HG03196 (cell line): ENCODE measurements at regions not wholly inside any gene's neighbourhood (a gene's known extent, or its start where the extent isn't known, plus 50 kb on each side); places are given as distances from the start of the nearest gene placed in this dataset.

Experiments used
- ATAC-seq: cut with Tn5 transposase; IDR thresholded peaks from one replicate; pipeline ENCODE4 v1.9.1; 2021; ENCODE audit not compliant: unreplicated experiment

DNA sequence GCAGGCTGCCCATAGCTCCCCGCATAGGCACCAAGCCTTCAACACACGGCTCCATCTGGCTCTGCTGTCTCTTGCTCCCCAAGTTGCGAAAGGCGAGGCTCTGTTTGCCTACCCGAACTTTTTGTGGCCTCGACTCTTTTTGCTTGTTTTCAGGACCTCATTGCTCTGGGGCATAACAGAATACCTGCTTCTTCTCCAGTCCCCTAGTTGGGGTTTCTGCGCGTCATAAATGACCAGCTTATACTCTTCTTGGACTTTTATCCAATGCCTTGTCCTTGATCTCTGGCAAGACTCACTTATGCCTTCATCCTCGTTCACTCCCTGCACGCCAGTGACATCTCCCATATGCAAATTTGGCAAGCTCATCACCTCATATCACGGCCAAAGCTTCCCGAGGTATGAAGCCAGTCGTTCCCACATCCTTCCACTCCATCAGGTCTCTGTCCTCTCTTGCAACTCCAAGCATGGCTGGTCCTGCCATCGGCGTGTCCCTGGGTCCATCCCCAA, 238.8 kb upstream of the ADAMTS16 start:
- ATAC-seq = no peak

DNA sequence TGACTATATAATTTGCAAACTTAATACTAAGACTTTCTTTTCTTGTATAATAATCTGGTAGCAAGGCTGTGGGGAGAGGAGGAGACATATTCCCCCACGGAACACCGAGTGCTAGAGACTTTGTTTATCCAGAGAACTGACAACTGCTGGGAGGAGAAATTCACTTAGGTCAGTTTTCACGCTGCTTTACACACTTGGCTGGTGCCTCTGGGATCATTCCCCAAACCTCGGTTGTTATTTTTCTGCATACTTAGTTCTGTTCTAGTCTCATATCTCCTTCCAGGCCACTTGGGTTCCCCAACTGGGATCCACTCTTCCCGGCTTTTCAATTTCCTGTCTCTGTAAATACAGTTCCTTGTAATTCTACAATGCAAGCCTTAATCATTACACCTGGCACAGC, 238.2 kb upstream of the ADAMTS16 start:
- no peak for ATAC-seq

DNA sequence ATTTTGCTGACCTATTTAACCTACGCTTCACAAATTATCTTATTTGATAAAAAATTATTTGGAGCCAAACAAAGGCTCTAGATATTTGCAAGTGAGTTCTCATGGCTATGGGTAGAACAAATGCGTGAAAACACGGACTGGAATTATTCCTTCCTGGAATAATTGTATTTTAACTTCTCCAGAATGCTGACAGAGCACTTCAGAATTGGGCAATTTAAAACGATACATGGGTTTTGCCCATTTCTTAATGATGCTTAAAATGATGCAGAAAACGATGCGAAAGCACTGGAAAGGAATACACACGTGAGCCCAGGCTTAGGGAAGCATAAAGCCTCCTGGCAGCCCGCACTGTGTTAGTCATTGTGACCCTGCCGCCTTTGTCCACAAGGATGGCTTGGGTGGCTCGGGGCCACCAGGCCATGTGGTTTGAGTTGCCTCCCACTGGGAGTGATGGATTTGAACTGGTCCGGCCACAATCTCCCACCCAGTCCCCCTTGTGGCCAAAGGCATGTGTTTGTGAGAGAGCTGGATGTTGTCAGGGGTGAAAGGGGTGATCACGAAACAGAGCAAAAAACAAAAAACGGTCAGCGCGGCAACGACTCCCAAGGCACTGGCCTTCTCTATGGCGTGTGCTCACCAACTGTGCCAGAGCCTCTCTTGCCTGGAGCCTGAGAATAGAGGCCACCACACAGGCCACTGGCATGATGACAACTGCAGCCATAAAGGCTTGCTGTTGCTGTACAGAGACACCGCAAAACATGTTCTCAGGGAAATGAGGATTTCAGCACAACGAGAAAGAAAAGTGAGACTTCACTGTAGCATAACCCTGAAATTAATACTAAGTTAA, 234.2 kb upstream of the ADAMTS16 start:
- no peak for ATAC-seq

DNA sequence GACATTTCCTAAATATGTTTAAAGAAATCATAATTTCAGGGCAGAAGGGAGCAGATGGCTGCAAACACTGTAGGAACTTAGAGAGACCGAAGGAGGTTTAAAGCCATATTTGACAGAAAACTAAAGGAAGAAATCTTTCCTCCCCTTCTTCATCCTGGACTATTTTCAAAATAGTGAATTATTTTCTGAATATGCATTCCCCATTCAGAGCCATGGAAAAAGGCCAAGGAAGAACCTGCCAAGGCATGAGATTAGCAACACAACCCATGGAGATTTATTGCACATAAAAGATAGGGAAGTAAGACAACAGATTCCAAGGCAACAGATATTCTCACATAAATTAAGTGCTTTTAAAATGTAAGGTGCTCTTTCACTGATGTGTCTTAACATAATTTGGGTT, 233.3 kb upstream of the ADAMTS16 start:
- no peak for ATAC-seq

DNA sequence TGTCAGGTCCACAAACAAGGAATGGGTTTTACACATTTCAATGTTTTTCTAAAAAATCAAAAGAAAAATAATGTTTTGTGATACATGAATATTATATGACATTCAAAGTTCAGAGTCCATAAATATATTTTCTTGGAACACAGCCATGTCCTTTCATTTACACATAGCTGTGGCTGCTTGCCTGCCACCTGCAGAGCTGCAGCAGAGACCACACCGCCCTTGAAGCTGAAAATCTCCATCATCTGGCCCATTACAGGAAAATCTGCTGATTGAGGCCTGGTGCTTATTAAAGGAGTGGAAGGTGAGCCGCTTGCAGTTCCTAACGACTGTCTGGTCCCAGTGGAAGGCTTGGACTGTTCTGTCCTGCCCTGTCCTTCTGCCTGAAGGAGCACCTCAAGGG, 232.6 kb upstream of the ADAMTS16 start:
- ATAC-seq = no peak

DNA sequence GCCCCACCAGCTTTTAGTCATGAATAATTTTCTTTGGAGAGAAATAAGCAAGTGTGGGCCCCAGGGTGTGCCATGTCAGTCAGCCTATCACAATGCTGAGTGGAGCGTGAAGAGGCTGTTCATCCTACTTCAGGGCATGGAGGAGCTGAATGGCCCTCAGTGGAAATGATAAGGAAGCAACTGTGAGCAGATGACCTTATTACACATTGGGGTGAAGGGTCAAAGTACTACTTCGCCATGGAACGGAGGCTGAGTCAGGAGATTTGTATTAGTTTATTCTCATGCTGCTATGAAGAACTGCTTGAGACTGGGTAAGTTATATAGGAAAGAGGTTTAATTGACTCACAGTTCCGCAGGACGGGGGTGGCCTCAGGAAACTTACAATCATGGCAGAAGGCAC, 231.0 kb upstream of the ADAMTS16 start:
- ATAC-seq = no peak

DNA sequence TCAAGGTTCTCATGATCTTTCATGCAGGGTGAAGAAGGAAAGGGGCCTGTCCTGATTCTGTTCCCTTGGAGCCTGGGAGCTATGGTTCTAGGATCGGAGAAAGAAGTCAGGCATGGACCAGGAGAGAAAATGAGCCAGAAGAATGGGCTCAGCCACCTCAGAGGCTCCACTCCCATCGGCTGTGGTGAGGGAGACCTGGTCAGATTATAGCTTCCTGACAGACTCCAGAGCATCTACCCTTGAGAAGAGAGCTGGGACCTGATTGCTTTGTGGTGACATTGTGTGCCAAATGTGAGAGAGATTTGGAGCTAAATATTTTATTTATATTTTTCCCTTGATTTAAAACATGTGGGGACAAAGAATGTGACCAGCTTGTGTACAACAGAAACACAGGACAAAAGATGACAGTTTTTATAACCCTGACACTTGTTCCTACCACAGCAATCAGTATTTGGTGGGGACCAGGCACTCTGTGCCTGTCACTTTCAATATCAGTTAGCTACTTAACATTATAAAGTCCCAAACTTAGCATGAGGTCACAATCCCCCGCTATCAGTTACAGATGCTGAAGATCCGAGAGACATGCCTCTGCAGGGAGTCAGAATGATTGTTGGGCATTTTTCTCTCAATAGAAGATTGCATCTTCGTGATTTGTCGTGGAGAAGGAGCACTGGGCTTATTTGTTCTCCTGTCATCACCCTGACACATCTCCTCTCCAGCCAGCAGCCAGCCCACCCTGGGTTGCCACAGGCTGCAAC, 228.3 kb upstream of the ADAMTS16 start:
- no peak for ATAC-seq

DNA sequence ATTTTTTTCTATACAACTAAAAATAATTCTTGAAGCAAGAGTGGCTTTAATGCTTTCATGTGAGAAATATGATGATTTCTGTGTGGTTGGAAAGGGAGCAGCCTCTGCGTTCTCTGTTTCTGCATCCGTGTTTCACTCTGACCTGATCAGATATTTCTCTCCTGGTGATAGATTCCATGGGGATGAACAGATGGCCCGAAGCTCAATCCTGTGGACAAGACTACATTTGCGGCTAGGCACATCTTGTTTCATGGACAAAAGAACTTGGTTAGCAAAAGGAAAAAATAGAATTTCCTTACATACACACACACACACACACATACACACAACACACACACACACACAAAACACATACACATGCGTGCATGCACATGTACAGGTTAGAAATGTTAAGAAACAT, 218.2 kb upstream of the ADAMTS16 start:
- no peak for ATAC-seq

DNA sequence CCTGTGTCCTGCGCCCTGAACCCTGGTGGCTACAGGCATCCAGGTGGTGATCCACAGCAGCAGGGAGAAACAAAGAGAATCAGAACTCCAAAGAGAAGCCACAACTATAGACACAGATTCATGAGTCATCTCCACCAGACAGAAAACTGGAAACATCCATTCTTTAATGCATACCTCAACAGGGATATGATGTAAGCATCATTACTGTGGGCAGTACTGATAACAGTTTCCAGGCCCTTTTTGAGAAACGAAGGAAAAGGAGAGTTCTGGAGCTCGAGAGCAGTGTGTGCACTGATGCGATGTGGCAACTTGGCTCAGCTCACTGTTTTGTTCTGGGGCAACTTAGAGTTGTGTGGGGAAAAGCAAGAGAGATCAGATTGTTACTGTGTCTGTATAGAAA, 215.6 kb upstream of the ADAMTS16 start:
- no peak for ATAC-seq

DNA sequence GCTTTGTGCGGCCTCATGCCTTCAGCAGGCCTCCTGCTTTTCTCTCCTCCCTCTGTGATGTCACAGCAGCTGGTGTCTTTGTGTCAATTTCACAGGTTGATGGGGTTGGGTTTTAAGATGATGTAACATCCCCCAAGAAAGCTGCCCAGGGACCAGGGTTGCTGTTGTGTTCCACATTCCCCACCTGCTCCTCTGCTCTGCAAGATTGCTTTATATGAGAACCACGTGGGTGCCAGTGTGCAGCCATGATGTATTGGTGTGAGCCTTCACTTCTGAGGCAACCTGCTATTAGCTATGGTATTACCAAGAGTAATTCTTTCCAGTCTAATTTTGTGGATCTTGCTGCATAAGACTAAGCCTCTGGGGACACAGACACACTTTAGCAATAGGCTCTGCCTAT, 213.0 kb upstream of the ADAMTS16 start:
- no peak for ATAC-seq

DNA sequence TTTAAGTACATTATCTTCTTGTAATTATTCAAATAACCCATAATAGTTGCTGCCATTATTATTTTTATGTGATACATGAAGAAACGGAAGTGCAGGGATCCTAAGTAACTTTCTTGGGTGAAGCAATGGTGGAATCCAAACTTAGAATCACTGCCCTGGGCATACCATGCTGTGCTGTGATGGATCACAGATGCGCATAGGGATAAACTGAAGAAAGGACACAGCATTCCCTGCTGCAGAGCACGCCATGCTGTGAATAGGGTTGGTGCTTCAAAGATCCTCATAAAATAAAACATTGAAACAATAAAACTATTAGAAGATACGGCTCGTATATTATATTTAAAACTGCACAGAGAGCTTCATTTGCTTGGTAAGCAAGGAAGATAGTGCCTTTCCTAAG, 211.7 kb upstream of the ADAMTS16 start:
- ATAC-seq = no peak

DNA sequence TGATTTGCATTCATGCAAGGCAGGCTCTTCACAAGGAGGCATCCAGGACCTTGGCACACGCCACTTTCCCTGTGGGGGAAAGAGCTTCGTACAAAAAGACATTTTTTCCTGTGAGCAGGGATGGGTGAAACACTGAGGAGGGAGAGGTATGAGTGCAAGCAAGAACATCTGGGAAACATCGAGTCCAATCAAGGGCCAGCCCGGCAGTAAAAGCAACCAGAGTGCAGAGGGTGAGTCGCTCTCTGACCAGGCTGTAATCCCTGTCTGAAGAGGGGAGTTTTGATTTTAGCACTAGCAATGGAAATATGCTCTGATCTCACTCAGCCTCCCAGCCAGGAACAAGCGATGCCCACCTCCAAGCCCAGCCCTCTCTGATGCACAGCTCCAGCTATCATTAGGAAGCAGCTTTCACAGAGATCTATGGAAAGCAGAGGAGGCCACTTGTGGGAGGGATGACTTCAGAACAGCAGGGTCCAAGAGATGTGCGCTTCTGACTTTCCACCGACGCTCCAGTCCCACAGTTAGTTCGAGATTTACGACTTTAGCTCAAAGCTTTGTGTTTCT, 211.0 kb upstream of the ADAMTS16 start:
- ATAC-seq = no peak

DNA sequence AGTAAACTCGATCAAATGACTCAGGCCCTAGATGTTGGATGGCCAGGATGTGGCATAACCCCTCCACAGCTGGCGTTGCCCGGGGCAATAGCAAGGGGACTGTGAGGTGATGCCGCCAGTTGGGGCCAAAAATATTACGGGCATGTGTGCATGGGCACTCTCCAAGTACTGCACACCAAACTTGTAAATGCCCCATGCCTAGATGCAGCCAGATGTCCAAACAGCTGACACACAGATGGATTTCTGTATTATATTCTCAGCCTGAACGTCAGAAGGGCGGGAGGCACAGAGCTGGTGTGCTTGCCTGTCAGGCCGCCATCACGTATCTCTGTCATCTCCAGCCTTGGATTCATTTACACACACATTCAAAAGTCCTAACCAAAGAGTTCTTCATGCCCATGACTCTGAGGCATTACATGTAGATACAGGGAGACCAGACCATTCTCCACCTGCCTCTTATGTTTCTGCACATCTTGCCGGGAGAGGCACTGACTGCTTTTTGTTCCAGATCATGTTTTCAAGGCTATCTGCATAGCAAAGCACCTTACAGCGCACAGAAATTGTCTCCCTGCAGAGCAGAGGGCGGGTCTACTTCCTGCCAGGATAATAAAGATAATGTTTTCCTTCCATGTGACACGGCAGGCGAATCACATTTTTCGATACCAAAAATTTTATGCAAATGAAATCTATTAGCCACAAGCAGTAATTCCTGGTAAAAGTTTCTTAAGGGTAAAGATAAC, 200.9 kb upstream of the ADAMTS16 start:
- no peak for ATAC-seq

DNA sequence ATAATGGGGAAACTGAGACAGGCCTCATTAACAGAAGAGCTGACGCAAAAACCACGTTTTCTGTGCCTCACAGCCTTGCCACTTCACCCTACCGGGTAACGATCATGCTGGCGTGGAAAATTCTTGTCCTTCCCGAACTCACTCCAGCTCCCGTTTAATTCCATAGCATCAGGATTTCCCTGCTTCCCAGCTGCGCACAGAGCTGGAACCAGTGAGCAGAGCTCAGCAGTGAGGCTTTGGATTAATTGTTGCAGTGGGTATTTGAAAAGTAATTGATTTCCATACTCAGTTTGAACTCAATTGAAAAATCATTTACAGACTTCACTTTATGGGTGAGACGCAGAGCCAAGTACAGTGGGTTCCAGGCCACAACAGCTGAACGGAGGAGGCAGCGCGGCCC, 199.0 kb upstream of the ADAMTS16 start:
- ATAC-seq = no peak

DNA sequence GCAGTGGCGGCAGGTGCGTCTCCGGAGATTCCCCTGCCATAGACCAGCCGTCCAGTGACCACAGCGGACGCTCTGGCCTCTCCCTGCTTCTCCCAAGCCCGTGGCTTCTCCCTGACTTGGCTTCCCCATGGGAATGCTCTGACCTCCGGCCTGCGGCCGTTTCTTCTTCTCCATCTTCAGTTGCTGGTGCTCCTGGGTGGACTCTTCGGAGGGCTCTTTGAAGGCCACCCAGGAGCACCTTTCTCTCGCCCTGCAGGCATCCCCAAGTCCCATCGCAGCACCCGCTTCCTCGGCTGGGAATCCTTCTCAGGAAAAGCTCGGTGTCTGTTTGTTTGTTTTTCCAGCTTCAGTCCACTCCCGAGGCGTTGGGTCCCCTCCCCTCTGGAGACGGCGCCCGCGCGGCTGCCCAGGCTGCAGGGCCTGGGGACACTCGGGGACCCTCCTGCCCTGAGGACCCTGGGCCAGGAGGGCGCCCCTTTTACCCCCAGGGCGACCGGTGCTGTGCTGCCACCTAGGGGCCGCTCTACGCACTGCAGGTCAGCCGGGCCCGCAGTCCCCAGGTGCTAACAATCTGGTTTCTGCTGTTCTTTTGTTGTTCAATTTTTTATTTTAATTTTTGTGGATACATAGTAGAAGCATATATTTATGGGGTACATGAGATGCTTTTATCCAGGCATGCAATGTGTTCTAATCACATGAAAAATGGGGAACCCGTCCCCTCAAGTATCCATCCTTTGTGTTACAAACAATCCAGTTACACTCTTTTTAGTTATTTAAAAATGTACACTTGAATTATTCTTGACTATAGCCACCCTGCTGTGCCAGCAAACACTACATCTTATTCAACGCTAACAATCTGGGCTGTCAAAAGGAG, 197.9 kb upstream of the ADAMTS16 start:
- no peak for ATAC-seq

DNA sequence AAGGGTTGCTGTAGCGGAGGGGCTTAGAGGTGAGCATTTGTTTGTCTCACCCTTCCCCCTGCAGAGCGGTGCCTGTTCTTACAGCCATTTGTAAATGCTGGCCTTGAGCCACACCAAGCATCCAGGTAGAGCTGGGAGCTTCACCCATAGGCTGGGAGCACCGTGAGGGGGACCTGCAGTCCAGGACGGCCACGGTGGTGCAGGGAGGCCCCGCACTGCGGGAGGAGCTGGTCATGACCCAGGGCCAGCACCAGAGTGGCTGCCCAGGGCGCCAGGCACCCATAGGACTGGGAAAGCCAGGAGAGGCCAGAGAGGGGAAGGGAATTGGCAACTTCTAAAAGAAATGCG, 197.3 kb upstream of the ADAMTS16 start:
- no peak for ATAC-seq

DNA sequence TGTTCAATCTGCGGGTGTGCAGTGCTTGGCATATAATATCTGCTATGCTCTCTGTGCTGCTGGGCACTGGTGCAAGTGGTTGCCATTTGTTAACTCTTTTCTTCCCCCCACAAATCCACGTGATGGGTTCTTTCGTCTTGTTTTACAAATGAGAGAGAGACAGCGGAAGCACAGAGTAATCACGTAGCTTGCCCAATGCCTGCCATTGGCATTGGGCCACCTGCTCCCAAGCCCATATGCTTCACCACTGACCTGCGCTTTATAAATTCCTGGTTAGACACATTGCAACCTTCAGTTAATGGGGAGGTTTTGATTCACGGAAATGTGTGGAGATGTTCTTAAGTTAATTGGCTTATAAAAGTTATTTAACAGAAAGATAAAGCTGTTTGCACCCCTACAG, 194.8 kb upstream of the ADAMTS16 start:
- ATAC-seq = no peak

DNA sequence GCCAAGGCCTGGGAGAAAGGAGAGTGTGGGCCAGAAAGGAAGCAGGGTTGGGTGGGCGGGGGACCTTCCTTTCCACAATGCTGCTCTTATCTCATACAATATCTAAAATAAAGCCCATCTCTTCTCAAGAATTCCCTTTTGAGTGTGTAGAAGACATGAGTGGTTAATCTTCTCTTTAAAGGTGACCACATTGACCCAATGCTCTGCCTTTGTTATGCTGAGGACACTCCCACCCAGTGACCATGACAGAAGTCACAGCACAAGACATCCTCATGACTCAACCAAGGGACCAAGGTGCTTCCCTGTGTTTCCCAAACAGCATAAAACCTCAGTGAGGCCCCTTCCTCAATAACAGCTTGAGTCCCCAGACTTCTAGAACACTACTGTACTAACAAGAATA, 193.0 kb upstream of the ADAMTS16 start:
- ATAC-seq = no peak

DNA sequence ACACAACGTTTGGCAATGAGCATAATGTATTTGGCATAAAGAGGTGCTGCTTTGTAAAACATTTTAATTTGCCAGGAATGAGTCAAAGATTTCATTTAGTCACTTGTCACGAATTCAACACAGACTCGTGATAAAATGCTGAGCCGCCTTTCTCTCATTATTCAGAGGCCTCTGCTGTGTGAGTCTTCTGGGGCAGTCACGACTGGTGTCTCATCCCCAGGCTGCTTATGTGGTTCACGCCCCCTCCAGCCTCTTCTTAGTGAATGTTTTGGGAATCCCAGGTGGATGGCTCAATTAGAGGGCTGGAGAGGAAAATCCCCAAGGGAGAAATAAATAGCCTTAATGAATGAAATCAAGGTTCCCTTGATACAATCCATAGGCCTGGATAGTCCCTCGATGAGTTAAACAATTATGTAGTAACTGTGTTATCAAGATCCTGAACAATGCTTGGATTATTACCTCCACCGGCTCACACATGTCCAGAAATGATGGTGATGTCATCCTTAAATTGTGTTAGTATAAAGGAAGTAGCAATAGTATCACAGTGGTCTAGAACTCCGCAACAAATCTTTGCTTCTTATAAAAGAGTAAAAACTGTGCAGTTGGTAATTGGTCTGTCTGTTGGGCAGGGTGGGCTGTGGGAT, 192.1 kb upstream of the ADAMTS16 start:
- ATAC-seq = no peak

DNA sequence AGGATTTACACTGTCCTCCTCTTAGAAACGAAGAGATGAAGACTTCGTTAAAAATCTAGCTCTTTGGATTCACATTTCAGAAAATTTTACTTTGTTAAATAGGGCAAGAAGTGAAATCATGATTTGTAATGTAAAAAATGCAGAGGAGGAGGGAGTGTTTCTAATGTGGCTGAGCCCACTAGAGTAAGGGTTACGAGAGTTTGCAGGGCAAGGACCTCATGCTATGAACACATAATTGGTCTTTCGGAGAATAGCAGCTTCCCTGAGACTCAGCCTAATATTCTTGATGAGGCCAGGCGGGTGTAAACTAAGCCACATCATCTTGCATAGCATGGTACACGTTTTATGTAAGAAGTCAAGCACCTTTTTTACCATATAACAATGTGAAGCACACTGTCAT, 191.0 kb upstream of the ADAMTS16 start:
- ATAC-seq = no peak
